Panc1 (cell line): ENCODE measurements at regions not wholly inside any gene's neighbourhood (a gene's known extent, or its start where the extent isn't known, plus 50 kb on each side); places are given as distances from the start of the nearest gene placed in this dataset.

ENCODE experiments used
- POLR2AphosphoS5 ChIP-seq: IDR thresholded peaks from 2 replicates; pipeline ENCODE4 v1.6.1; 2012; ENCODE audit warnings: mild to moderate bottlenecking, low read depth, low read length, moderate library complexity
- SIN3A ChIP-seq: IDR thresholded peaks from 2 replicates; pipeline ENCODE4 v1.6.1; 2012; ENCODE audit warnings: low read depth, mild to moderate bottlenecking, low read length, moderate library complexity, borderline replicate concordance; ENCODE audit not compliant: insufficient read depth
- TF ChIP-seq, protein P1 (sequence below): fragments of 450-650 bp; IDR thresholded peaks from 2 replicates; pipeline ENCODE4 v1.5.1; 2017; ENCODE audit warnings: mild to moderate bottlenecking
- TF ChIP-seq, protein P2 (sequence below), 2 experiments: IDR thresholded peaks; 2 replicates each; pipeline ENCODE4 v1.6.1; 2011 to 2012; ENCODE audit warnings: low read depth in 2 of 2, control low read depth in 1 of 2, low read length in 1 of 2, mild to moderate bottlenecking in 1 of 2, moderate library complexity in 1 of 2; ENCODE audit not compliant: insufficient read depth in 1 of 2

DNA sequence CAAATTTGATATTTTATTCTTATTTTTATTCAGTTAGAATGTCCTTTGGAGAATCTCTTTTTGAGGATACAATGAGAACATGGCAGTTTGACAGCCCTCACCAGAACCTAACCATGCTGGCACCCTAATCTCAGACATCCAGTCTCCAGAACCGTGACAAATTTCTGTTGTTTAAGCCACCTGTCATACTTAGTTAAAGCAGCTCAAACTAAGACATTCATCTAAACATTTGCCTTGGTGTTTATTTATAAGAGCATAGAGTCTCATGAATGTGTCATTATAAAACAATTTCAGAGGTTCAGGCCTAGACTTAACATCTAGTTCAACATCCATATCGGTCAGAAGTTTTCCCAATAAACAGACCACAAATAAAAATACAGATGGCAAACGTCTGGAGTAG is 125.1 kb upstream of the FUNDC1 start:
- TF ChIP-seq, protein P1, sequence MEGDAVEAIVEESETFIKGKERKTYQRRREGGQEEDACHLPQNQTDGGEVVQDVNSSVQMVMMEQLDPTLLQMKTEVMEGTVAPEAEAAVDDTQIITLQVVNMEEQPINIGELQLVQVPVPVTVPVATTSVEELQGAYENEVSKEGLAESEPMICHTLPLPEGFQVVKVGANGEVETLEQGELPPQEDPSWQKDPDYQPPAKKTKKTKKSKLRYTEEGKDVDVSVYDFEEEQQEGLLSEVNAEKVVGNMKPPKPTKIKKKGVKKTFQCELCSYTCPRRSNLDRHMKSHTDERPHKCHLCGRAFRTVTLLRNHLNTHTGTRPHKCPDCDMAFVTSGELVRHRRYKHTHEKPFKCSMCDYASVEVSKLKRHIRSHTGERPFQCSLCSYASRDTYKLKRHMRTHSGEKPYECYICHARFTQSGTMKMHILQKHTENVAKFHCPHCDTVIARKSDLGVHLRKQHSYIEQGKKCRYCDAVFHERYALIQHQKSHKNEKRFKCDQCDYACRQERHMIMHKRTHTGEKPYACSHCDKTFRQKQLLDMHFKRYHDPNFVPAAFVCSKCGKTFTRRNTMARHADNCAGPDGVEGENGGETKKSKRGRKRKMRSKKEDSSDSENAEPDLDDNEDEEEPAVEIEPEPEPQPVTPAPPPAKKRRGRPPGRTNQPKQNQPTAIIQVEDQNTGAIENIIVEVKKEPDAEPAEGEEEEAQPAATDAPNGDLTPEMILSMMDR = no peak
- no peak for TF ChIP-seq SIN3A
- no peak for TF ChIP-seq POLR2AphosphoS5
- TF ChIP-seq, protein P2, sequence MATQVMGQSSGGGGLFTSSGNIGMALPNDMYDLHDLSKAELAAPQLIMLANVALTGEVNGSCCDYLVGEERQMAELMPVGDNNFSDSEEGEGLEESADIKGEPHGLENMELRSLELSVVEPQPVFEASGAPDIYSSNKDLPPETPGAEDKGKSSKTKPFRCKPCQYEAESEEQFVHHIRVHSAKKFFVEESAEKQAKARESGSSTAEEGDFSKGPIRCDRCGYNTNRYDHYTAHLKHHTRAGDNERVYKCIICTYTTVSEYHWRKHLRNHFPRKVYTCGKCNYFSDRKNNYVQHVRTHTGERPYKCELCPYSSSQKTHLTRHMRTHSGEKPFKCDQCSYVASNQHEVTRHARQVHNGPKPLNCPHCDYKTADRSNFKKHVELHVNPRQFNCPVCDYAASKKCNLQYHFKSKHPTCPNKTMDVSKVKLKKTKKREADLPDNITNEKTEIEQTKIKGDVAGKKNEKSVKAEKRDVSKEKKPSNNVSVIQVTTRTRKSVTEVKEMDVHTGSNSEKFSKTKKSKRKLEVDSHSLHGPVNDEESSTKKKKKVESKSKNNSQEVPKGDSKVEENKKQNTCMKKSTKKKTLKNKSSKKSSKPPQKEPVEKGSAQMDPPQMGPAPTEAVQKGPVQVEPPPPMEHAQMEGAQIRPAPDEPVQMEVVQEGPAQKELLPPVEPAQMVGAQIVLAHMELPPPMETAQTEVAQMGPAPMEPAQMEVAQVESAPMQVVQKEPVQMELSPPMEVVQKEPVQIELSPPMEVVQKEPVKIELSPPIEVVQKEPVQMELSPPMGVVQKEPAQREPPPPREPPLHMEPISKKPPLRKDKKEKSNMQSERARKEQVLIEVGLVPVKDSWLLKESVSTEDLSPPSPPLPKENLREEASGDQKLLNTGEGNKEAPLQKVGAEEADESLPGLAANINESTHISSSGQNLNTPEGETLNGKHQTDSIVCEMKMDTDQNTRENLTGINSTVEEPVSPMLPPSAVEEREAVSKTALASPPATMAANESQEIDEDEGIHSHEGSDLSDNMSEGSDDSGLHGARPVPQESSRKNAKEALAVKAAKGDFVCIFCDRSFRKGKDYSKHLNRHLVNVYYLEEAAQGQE (IDR thresholded peaks at IDR 0.05; ENCODE audit: insufficient read depth in 1 of 2, low read depth in 2 of 2, low read length in 1 of 2) = no peak
